ENCODE measurements at regions not wholly inside any gene's neighbourhood (a gene's known extent, or its start where the extent isn't known, plus 50 kb on each side); places are given as distances from the start of the nearest gene placed in this dataset.
"Not testable (repeated sequence)": the region's sequence is repeated elsewhere in the genome, so short reads cannot be mapped to it uniquely, and the experiment has no call there.

DNA sequence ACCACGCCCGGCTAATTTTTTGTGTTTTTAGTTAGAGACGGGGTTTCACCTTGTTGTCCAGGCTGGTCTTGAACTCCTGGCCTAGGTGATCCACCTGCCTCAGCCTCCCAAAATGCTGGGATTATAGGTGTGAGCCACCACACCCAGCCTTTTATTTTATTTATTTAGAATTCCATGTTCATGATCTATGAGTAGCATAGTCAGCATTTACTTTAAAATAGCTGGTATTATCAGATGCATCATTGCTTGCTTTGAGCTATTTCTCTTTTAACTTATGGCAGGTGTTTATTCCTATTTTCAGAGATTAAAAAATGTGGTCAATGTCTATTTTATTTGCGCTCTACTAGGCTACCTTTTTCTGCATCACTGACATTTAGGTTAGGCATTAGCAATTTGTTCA is 152.0 kb downstream of the UTRN start:
- no peak for DNase-seq

DNA sequence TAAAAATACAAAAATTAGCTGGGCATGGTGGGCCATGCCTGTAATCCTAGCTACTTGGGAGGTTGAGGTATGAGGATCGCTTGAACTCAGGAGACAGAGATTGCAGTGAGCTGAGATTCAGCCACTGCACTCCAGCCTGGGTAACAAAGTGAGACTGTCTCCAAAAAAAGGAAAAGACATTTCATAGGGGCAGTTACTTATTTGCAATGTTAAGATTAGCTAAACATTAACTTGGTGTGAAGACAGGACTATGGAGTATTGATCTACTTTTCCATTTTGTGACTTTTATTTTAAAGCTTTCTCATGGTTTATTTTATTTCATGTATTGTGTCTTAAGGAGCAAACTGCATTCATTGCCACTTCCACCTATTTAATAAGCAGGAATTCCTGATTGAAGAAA is 153.0 kb downstream of the UTRN start:
- no peak for DNase-seq

DNA sequence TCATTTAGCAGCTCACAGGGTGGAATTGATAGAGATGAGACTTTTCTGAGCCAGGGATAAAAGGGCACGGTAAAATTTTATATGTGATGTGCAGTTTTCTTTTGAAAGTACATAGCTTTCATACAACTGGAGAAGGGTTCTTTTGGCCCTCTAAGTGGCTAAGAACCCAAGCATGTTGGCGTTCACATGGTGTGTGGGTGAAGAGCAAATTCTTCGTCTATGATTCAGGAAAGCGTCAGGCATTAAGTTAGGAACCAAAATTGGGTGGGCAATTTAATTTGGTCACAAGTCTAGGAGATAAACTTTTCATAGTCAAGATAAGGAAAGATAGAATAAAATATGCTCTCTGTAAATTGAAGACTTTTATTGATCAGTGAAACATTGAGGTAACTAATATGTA is 153.9 kb downstream of the UTRN start:
- no peak for DNase-seq

- not testable (repeated sequence) for DNase-seq
These were observed 156.7 kb downstream of the UTRN start for GRCh38 chr6:144441801-144442200.

DNA sequence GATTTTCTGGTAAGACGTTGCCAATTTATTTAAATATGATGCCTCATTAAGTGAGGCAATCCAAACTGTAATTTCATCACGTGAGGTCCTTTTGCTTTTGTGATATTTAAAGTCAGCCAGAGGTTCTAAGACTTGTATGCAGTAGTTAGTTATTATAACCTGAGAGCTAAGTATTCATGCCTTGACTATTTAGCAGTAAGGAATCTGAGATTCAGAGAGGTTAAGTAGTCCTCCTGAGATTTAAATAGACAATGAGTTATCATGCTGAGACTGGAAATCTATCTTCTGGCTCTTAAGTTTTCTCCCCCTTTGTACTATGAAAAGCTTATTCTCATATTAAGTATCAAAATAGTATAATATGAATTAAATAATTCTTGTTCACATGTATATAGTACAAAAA is 158.0 kb downstream of the UTRN start:
- DNase-seq, result no peak

GRCh38 chr6:144447472-144447871 is 162.3 kb downstream of the UTRN start:
- no peak for DNase-seq

DNA sequence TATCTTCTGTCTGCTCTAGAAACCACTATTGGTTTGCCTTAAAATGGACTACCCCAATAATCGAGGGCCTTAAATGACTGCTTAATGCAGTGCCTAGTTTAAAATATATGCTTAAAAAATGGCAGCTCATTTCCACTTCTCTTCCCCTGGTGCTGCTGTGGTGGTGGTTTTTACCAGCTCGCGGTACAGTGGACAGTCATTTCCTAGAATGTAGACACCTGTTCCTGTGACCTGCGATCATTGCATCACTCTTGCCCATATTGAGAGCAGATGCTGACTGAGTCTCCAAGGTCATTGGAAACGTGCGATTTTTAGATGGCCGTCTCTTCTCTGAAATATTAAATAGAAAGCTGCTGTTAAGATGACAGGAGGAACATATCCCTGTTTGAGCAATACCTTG is 164.1 kb downstream of the UTRN start:
- no peak for DNase-seq

GRCh38 chr6:144449911-144450597 is 164.9 kb downstream of the UTRN start:
- DNase-seq, result no peak

DNA sequence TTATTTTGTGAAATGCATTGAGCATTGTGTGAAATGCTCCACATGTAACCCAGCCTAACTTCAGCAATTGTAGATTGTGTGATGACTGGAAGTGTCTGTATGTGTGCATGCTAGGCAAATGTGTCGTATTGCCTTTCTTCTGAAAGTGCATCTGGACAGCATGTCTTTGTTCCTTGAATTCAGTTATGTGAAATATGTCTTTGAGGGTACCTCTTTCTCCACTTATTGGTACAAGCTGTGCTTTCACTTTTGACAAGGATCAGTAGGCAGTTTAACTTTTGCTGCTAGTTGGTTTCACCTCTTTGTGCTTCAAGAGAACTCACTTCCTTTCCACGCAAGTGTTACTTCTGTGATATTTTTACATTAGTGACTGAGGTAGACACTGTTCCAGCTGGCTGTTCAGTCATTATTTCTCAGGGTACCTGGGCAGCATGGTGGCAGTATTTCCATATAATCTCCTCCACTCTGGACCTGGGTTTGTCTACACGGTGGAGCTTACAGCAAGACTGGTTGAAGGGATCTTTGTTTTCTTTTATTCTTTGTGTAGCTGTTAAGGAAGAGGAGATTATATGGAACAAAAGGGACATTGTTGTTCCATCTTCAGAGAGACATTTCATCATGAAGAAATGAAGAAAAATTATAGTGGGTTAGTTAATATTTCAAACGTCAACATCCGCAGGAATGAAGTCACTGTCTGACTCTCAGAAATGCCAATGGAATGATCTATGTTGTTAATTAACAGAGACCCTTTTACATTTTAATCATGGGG is 175.4 kb downstream of the UTRN start:
- no peak for DNase-seq

DNA sequence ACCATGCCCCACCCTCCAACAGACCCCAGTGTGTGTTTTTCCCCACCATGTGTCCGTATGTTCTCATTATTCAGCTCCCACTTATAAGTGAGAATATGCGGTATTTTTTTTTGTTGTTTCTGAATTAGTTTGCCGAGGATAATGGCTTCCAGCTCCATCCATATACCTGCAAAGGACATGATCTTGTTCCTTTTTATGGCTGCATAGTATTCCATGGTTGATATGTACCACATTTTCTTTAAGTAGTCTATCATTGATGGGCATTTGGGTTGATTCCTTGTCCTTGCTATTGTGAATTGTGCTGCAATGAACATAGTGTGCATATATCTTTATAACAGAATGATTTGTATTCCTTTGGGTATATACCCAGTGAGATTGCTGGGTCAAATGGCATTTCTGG is 176.9 kb downstream of the UTRN start:
- DNase-seq, result no peak

- DNase-seq, result no peak
These were observed 181.6 kb downstream of the UTRN start for GRCh38 chr6:144466716-144467115.

DNA sequence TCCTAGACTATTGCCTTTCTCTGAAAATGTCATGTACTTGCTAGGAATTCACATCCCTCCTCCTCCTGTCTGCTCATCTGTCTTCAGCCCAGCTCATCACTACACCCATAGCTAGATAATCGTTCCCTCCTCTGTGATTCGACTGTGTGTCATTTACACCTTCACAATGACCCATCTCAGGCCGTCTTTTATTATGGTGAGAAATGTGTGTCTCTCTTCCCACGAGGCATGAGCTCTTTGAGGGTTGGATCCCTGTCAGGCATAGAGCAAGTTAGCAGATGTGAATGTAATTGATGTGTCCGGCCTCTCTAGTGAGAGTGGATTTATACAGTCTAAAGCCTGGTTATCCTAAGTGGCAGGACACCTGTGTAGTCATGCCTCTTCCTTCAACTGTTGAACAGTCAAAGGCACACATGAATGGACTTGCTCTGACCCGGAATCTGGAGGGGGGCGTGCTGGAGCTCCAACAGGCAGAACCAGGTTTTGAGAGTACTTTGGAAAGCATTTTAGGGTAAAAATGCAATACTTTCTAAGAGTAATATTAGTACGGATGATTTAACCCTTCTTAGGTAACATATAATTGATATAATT is 182.1 kb downstream of the UTRN start:
- DNase-seq, result no peak

GRCh38 chr6:144467921-144468320 is 182.8 kb downstream of the UTRN start:
- no peak for DNase-seq

- no peak for DNase-seq
These were observed 183.6 kb downstream of the UTRN start for GRCh38 chr6:144468709-144469108.

GRCh38 chr6:144469144-144469575 is 184.0 kb downstream of the UTRN start:
- no peak for DNase-seq

DNA sequence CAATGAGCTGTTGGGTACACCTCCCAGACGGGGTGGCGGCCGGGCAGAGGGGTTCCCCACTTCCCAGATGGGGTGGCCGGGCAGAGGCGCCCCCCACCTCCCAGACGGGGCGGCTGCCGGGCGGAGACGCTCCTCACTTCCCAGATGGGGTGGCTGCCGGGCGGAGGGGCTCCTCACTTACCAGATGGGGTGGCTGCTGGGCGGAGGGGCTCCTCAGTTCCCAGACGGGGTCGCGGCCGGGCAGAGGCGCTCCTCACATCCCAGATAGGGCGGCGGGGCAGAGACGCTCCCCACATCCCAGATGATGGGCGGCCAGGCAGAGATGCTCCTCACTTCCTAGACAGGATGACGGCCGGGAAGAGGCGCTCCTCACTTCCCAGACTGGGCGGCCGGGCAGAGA is 185.1 kb downstream of the UTRN start:
- not testable (repeated sequence) for DNase-seq

GRCh38 chr6:144471986-144472385 is 186.9 kb downstream of the UTRN start:
- DNase-seq, result no peak

GRCh38 chr6:144474290-144474689 is 189.2 kb downstream of the UTRN start:
- no peak for DNase-seq

DNA sequence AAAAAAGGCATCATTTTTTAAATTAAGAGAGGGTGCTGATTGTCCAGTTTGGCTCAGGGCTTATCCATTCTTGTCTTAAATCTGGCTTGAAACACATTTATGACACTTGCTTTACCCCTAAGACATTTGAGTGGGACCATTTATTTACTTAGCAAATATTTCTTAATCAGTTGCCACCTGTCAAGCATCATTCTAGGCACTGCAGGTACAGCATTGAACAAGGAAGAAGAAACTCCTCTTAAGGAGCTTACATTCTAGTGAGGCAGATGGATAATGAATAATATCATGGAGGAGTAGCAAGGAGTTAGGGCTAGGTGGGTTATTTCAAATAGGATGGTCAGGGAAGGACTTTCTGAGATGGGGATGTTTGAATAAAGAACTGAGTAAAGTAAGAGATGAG is 189.8 kb downstream of the UTRN start:
- no peak for DNase-seq

DNA sequence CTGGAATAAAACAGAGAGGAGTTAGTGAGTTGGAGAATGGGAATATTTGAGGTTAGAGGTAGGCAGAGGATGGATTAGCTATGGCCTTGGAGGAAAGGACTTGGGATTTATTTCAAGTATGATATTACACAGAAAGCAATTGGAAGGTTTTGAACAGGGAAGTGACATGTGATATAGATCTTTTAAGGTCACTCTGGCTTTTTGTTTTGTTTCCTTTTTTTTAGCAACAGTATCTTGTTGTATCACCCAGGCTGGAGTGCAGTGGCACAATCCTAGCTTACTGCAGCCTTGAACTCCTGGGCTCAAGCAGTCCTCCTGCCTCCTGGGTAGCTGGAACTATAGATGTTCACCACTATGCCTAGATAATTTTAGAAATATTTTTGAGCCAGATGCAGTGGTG is 190.3 kb downstream of the UTRN start:
- DNase-seq, result no peak

- DNase-seq, result no peak
These were observed 191.2 kb downstream of the UTRN start for GRCh38 chr6:144476286-144476685.

DNA sequence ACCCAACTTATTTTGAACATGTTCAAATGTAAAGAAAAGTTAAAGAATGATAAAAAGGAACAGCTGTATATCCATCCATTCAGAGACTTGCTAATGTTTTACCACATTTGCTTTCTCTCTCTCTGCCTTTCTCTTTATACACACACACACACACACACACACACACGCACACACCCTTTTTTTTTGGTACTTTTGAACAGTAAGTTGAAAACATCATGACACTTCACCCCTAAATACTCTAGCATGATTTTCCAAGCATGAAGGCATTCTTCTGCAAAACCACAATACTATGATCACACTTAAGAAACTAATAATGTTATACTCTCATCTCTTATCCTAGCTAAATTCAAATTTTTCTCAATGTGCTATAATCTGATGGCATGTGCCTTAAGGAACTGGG is 192.3 kb downstream of the UTRN start:
- DNase-seq, result no peak

DNA sequence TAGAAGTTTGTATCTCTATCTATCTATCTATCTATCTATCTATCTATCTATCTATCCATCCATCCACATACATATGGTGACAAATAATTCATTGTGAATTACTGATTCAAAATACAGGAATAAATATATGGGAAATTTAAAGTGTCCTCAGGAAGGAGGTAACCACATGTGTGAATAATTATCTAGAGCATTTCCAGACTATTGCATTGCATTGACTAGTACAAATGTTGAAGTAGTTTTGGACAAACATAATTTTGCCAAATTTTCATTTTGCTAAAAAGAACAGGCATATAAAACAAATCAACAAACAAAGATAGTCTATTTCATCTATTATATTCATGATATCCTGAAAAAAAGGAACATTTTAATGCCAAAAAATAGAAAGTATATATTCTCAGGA is 192.7 kb downstream of the UTRN start:
- DNase-seq, result no peak

- no peak for DNase-seq
These were observed 193.3 kb downstream of the UTRN start for GRCh38 chr6:144478483-144478882.
